ACHN (cell line): ENCODE measurements at regions not wholly inside any gene's neighbourhood (a gene's known extent, or its start where the extent isn't known, plus 50 kb on each side); places are given as distances from the start of the nearest gene placed in this dataset.
"Not testable (repeated sequence)": the region's sequence is repeated elsewhere in the genome, so short reads cannot be mapped to it uniquely, and the experiment has no call there.

Experiments used
- DNase-seq: peaks from one replicate; pipeline ENCODE4 v3.0.0-alpha.2; 2015
- in situ Hi-C: cut with HindIII; loops from 2 replicates; pipeline ENCODE4 v1.10.0; 2017; ENCODE audit warnings: low sequenced_read_pairs, low pct_ligation_motif_present, low pct_unique_long_range_greater_than_20kb

- DNase-seq: no peak
- in situ Hi-C loops: no loop called here
These were observed 62.9 kb downstream of the ACKR3 start for GRCh38 chr2:236632295-236633218.

GRCh38 chr2:236633219-236633570 is 63.6 kb downstream of the ACKR3 start:
- no peak for DNase-seq
- in situ Hi-C loops: no loop called here

GRCh38 chr2:236633775-236634560 is 64.3 kb downstream of the ACKR3 start:
- in situ Hi-C loops: no loop called here
- DNase-seq: no peak

GRCh38 chr2:236636261-236636660 is 66.6 kb downstream of the ACKR3 start:
- no peak for DNase-seq
- in situ Hi-C loops: no loop called here

- in situ Hi-C loops: no loop called here
- no peak for DNase-seq
These were observed 67.3 kb downstream of the ACKR3 start for GRCh38 chr2:236636714-236637470.

DNA sequence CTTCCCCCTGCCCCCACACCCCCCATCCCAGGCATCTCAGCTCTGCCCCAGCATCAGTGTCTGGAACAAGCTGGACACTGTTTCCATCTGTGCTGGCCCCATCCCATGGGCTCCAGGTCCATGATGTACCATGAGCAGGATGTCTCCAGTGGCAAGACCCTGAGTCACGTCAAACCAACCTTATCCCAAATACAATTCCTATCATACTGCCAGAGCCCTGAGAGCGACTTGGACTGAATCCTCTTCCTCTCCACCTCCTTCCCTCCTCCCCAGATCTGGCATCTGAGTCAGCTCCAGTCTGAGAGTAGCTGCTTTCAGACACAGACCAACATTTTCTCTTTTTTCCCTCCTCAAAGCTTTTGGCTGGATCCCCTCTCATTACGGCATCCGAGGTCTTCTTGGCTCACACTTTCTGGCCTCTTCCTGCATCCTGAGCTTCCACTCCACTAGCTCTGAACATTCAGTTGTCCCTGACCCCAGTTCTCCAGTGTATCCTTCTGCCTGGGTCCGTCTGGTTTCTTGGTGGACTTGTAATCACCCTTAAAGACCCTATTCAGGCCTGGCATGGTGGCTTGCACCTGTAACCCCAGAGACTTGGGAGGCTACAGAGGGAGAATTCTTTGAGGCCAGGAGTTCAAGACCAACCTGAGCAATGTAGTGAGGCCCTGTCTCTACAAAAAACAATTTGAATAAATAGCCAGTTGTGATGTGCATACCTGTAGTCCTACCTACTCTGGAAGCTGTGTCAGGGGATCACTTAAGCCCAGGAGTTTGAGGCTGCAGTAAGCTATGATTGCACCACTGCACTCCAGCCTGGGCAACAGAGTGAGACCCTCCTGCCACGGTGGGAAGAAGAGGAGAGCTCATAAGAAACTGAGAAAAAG is 68.3 kb downstream of the ACKR3 start:
- no peak for DNase-seq
- in situ Hi-C loops: no loop called here

- DNase-seq: no peak
- in situ Hi-C loops: no loop called here
These were observed 69.1 kb downstream of the ACKR3 start for GRCh38 chr2:236638707-236639106.

DNA sequence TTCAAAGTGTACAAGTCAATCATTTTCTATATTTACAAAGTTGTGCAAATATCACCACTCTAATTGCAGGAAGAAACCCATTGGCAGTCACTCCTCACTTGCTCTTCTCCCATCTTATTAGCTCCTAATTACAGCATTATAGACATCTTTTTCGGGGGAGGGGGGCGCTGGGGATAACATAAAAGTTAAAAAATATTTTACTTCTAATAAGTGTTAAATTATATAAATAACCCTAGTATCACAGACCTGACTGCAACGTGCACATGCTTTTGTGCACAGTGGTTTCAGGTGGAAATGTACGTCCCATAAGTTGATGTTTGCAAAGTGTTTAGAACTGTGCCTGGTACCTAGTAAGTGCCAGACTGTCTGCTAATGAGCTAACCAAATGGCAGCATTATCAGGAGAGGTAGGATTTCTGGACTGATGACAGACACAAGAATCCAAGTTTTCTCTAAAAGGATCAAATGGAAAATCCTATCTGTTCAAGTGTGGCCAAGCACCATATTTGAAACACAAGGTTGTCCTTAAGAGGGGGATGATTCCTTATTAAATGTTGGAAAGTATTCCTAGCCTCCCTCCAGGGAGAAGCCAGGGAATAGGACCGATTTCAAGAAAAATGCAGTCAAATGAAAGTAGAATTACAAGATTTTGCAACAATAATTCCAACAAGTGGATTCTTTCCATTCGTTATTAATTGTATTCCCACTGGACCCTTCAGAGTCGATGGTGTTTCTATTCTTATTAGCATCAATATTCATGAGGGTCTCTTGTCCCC is 70.0 kb downstream of the ACKR3 start:
- no peak for DNase-seq
- in situ Hi-C loops: no loop called here

GRCh38 chr2:236641051-236641726 is 71.6 kb downstream of the ACKR3 start:
- in situ Hi-C loops: no loop called here
- no peak for DNase-seq

- in situ Hi-C loops: no loop called here
- DNase-seq: no peak
These were observed 72.5 kb downstream of the ACKR3 start for GRCh38 chr2:236642125-236642524.

- peak; percentile 65 for DNase-seq
- in situ Hi-C loops: no loop called here
These were observed 73.1 kb downstream of the ACKR3 start for GRCh38 chr2:236642584-236643291.

GRCh38 chr2:236643480-236643879 is 73.9 kb downstream of the ACKR3 start:
- in situ Hi-C loops: no loop called here
- DNase-seq: no peak

DNA sequence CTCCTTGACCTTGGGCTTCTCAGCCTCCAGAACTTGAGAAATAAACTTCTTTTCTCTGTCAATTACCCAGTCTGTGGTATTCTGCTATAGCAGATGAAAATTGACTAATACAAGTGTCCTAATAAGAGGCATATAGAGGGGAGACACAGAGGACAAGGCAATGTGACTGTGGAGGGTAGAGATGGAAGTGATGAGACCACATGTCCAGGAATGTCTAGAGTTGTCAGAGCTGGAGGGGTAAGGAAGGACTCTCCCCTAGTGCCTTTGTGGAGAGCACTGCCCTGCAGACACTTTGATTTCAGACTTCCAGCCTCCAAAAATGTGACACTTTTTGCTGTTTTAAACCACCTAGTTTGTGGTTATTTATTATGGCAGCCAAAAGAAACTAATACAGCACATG is 74.4 kb downstream of the ACKR3 start:
- no peak for DNase-seq
- in situ Hi-C loops: no loop called here

- in situ Hi-C loops: no loop called here
- DNase-seq: no peak
These were observed 74.9 kb downstream of the ACKR3 start for GRCh38 chr2:236644502-236644911.

DNA sequence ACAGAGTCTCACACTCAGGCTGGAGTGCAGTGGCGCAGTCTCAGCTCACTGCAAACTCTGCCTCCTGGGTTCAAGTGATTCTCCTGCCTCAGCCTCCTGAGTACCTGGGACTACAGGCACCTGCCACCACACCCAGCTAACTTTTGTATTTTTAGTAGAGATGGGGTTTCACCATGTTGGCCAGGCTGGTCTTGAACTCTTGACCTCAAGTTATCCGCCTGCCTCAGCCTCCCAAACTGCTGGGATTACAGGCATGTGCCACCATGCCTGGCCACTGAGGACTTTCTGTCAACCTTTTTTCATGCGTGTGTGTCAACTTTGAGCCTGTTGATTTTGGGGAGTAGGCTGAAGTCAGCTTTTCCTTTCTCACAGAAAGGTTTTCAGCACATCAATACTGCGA is 75.5 kb downstream of the ACKR3 start:
- DNase-seq, in situ Hi-C loops: not testable (repeated sequence)

DNA sequence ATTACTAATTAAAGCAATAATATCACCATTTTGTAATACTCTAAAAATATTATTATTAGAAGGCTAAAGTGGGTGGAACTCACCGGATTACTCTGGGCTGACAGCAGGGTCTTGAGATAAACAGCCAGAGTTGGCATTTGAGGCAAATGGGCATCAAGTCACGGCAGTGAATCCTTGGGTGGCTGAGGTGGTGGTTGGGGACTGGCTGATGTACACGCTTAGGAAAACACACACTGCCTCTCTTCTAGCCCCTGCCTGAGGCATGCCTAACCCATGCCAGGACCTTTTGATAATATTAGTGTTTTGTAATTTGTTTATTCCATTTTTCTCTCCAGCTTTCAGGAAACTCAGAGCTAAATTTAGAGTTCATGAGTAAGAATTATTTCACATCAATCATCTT is 76.8 kb downstream of the ACKR3 start:
- in situ Hi-C loops: no loop called here
- DNase-seq: no peak
